ENCODE measurements at regions not wholly inside any gene's neighbourhood (a gene's known extent, or its start where the extent isn't known, plus 50 kb on each side); places are given as distances from the start of the nearest gene placed in this dataset.
"Not testable (repeated sequence)": the region's sequence is repeated elsewhere in the genome, so short reads cannot be mapped to it uniquely, and the experiment has no call there.

GRCh38 chr5:96198356-96199058 is 234.5 kb downstream of the PCSK1 start:
- peak; percentile 78 for DNase-seq

- not testable (repeated sequence) for DNase-seq
Measured at GRCh38 chr5:96197767-96198166, 235.3 kb downstream of the PCSK1 start.

DNA sequence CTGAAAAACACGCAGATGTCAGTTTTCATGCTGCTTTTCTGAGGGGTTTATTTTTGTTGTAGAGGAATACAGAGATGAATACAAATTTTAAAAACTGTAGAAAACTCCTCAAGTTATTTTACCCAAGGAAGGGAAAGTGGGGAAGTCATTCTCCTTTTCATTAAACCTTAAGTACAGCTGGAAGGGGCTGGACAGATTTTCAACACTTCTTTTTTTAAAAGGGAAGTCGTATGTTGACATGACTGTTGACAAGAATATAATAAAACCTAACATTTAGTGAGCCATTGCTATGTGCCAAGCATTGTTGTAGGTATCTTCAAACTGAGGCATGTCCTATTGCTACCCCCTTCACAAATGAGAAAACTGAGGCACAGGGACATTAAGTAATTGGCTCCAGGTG is 235.7 kb upstream of the ELL2 start:
- no peak for DNase-seq

- peak; percentile 46 for DNase-seq
Measured at GRCh38 chr5:96196890-96197289, 235.2 kb upstream of the ELL2 start.

- DNase-seq = no peak
Measured at GRCh38 chr5:96196407-96196806, 234.8 kb upstream of the ELL2 start.

- peak; percentile 47 for DNase-seq
Measured at GRCh38 chr5:96195123-96195522, 233.5 kb upstream of the ELL2 start.

DNA sequence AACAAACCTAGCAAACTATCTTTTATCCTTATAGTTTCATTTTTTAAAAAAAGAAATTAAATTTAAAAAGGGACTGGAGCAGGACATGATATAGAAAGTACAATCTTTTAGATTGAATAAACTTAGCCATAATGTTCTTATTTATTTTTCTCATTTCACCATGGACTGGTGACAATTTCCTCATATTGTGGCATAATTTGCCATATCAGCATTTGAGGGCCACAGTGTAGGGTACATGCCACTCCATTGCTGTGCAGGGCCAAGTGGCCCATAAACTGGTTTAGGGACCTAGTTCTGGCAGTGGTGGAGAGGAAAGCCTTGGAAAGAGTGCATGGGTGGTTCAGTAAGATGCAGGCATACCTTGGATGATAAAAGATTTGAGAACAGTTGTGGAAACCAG is 232.9 kb upstream of the ELL2 start:
- DNase-seq = no peak

DNA sequence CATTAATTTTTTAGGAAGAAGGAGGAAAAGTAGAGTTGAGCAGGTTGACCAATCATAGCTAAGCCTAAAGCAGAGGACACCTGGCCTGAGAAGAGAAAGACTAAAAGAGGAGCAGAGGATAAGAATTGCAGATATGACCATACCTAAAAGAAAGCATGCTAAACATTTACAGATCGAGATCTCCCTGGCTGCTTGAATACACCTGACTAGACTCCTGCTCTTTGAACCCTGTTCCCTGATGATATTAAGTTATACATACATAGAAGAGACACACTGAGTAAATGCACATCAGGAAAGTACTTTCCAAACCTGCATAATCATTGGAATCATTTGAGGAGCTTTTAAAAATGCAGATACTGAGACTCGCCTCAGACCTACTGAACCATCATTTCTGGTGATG is 232.3 kb upstream of the ELL2 start:
- no peak for DNase-seq

- DNase-seq = no peak
Measured at GRCh38 chr5:96189987-96190386, 228.3 kb upstream of the ELL2 start.

- no peak for DNase-seq
Measured at GRCh38 chr5:96189028-96189826, 227.6 kb upstream of the ELL2 start.

GRCh38 chr5:96187309-96188027 is 225.8 kb upstream of the ELL2 start:
- no peak for DNase-seq

GRCh38 chr5:96184510-96184909 is 222.9 kb upstream of the ELL2 start:
- not testable (repeated sequence) for DNase-seq

GRCh38 chr5:96180684-96181435 is 219.2 kb upstream of the ELL2 start:
- DNase-seq = no peak

DNA sequence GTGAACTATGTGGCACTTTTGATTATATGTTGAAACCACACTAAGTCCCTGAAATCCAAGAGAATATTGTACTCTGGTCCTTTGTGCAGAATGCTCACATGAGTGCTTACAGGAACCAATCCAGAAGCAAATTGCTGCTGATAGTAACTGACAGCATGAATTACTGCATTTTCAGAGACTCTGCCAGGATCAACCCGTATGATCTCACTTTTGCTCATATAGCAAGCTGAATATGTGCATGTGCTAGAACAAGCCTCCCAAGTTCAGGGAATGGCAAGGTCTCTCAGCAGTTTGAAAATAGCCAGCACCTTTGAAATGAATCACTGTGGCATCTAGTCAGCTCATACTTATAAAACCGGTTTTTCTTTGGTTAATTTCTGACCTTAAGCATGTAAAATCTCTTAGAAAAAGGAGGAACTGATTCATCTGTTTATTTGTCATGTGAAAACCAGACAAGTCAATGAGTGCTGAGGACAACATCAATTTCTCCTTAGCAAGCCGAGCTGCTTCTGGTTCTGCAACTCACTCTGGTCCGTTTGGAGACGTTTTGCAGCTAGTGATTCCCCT is 215.7 kb upstream of the ELL2 start:
- peak; percentile 68 for DNase-seq

GRCh38 chr5:96176022-96176421 is 214.4 kb upstream of the ELL2 start:
- no peak for DNase-seq

- no peak for DNase-seq
Measured at GRCh38 chr5:96175090-96175489, 213.4 kb upstream of the ELL2 start.

GRCh38 chr5:96173366-96173765 is 211.7 kb upstream of the ELL2 start:
- peak; percentile 60 for DNase-seq

- peak; percentile 94 for DNase-seq
Measured at GRCh38 chr5:96172436-96172835, 210.8 kb upstream of the ELL2 start.

GRCh38 chr5:96171973-96172372 is 210.3 kb upstream of the ELL2 start:
- not testable (repeated sequence) for DNase-seq

- not testable (repeated sequence) for DNase-seq
Measured at GRCh38 chr5:96170481-96171125, 209.0 kb upstream of the ELL2 start.

- DNase-seq = not testable (repeated sequence)
Measured at GRCh38 chr5:96168833-96169232, 207.2 kb upstream of the ELL2 start.

- no peak for DNase-seq
Measured at GRCh38 chr5:96159043-96159442, 197.4 kb upstream of the ELL2 start.

All from fibroblast of skin of scalp (primary cell).